ENCODE measurements at regions not wholly inside any gene's neighbourhood (a gene's known extent, or its start where the extent isn't known, plus 50 kb on each side); places are given as distances from the start of the nearest gene placed in this dataset.

GRCh38 chr11:105332171-105332570 lies 192.6 kb upstream of the CARD18 start:
- TF ChIP-seq CTCF (conservative IDR thresholded peaks at IDR 0.05) (no peak), EZH2 (IDR thresholded peaks at IDR 0.05; ENCODE audit: low read depth) (no peak)

Measured in PC-9 (cell line).